GM19468 (cell line): ENCODE measurements at regions not wholly inside any gene's neighbourhood (a gene's known extent, or its start where the extent isn't known, plus 50 kb on each side); places are given as distances from the start of the nearest gene placed in this dataset.

Experiments
- ATAC-seq: cut with Tn5 transposase; IDR thresholded peaks from one replicate; pipeline ENCODE4 v1.9.1; 2021; ENCODE audit warnings: mild to moderate bottlenecking, moderate library complexity, moderate number of reproducible peaks; ENCODE audit not compliant: unreplicated experiment; ENCODE audit errors: extremely low read depth

DNA sequence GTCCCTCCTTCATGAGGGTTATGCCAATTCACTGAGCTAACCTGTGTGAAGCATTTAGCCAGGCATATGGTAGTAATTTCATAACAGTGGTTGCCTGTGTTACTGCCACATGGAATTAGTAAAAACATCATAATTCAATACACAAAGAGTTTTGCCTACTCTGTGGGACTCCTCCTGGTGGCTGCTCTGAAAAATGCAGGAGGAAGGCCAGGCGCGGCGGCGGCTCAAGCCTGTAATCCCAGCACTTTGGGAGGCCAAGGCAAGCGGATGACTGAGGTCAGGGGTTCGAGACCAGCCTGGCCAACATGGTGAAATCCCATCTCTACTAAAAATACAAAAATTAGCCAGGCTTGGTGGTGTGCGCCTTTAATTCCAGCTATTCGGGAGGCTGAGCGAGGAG is 547.3 kb downstream of the CDK5RAP2 start:
- ATAC-seq = no peak

DNA sequence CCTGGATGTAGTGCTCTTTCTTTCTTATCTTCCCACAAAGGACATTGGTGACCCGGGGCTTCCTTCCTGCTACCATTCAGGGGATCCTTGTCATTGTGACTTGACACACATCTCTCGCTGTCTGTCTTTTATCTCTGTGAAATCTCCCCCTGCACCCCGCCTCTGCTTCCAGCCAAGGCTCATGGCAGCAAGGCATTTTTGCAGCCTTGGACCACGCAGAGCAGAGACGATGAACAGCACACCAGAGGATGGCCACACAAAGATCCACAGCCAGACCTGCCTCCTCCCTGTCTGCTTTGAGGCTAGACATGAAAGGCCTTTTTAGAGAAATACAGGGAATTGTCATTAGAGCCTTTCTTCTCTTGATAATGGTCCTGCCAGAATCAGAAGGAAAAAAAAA is 549.1 kb downstream of the CDK5RAP2 start:
- ATAC-seq = no peak

DNA sequence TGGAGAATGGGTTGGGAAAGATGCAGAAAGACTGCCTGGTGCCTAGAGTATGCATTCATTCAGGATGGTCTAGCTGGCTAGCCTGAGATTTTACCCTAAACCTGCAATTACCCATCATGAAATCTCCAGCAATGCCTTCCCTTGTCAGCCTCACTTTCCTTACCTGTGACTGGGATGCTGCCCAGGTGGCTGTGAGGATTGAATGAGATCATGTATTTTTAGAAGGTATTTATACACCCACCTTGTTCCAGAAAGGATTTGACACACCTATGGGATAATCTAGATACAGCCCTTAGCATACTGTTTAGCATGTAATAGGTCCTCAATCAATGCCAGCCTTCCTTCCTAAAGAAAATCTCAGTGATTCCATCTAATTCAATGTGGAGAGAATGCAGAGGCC is 561.4 kb downstream of the CDK5RAP2 start:
- ATAC-seq = no peak

- no peak for ATAC-seq
Measured at GRCh38 chr9:120018037-120018436, 561.9 kb downstream of the CDK5RAP2 start.

GRCh38 chr9:120016231-120016630 is 563.7 kb downstream of the CDK5RAP2 start:
- ATAC-seq = no peak

- ATAC-seq = no peak
Measured at GRCh38 chr9:120014796-120015195, 565.2 kb downstream of the CDK5RAP2 start.

GRCh38 chr9:120009856-120010255 is 570.1 kb downstream of the CDK5RAP2 start:
- ATAC-seq = no peak

DNA sequence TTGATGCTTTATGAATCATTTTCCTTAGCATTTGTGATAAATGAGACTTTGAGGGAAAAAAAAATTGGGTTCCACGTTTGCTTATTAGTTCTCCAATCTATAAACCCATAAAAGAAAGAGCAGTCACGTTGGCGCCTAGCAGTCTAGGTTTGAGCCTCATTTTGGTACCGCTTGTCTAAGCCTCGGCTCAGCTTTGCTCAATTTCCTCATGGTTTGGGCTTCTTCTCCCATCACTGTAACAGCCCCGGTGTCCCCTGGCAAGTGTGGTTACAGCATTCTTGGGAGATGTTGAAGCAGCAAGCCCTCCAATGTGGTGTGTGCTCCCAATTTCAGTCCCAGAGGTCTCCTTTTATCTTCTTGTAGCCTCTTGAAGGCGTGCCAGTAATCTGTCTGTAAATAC is 578.4 kb downstream of the CDK5RAP2 start:
- ATAC-seq = no peak

- no peak for ATAC-seq
Measured at GRCh38 chr9:119998614-119999013, 581.4 kb downstream of the CDK5RAP2 start.

DNA sequence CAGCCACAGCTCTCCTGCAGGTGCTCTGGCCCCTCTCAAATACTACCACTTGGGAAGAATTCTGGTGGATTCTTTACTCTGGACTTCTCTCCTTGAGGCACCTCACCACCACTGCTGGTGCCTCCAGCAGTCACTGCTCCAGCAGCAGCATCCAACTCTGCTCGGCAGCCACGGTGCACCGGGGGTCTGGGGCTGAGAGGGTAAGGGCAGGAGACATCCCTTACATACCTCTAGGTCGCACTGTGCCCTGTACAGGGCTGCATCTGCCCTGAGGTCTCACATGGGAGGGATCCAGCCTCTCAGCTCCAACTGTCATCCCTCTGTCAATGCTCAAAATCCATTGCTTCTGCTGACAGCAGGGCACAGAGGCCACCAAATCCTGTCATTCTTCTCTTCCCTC is 588.2 kb downstream of the CDK5RAP2 start:
- ATAC-seq = no peak

DNA sequence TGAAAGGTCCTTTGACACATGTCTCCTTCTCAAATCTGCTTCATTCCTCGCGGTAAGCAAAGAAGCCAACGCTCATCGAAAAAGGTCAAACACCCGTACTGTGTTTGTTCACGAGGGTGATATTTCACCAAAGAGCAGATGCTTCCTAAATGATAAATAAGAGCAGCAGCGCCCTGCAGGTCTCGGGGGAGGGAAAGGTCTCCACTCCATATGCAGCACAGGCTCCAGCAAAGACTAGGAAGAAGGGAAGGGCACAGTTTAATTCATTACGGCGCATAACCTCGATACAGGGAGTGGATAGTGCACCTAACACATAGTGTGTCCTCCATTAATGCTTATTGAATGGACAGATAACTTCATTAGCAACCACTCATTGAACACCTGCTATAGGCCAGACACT is 593.3 kb downstream of the CDK5RAP2 start:
- no peak for ATAC-seq

- no peak for ATAC-seq
Measured at GRCh38 chr9:119986205-119986604, 593.8 kb downstream of the CDK5RAP2 start.

DNA sequence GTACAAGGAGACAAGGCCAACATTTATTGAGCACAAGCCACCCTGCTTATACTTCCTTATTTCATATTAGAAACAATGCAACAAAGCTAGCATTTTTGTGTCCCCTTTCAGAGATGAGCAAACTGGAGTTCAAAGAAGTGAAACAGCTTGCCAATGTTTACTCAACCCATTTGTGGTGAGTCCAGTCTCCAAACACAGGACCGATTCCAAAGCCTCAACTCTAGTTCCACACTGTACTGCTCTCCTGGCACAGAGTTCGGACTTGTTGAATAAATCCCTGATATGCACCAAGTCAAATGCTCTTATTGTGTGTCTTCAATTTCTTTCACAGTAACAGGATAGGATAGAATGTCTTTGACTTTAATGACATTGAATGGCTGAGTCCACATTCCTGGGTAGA is 604.8 kb upstream of the BRINP1 start:
- ATAC-seq = no peak

- peak; percentile 76 for ATAC-seq
Measured at GRCh38 chr9:119968836-119969707, 599.8 kb upstream of the BRINP1 start.

GRCh38 chr9:119967867-119968535 is 598.8 kb upstream of the BRINP1 start:
- no peak for ATAC-seq

DNA sequence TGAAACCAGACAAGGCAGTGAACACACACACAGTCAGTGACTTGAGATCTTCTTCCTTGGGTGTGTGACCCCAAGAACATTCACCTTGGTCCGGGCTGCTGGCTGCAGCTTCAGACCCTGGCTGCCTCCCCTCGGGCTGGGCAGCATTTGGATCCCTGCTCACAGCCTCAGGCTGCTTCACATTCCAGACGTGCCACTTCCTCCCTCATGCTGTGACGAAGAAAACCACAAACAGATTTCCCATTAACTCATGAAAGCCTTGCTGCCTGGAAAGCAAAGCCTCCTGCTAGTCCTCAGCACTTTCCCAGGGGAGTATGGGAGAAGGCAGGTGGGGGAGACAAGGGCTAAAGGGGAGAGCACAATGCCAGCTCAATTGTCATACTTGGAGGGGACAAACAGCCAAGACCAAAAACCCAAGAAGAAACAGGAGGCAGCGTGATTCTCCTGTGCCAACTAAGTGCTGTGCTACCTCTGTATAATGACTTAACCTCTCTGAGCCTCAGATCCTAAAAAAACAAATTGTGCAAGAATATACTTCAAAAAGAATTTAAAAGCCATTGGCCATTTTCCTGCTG is 594.6 kb upstream of the BRINP1 start:
- no peak for ATAC-seq

- ATAC-seq = no peak
Measured at GRCh38 chr9:119963258-119963797, 594.1 kb upstream of the BRINP1 start.

DNA sequence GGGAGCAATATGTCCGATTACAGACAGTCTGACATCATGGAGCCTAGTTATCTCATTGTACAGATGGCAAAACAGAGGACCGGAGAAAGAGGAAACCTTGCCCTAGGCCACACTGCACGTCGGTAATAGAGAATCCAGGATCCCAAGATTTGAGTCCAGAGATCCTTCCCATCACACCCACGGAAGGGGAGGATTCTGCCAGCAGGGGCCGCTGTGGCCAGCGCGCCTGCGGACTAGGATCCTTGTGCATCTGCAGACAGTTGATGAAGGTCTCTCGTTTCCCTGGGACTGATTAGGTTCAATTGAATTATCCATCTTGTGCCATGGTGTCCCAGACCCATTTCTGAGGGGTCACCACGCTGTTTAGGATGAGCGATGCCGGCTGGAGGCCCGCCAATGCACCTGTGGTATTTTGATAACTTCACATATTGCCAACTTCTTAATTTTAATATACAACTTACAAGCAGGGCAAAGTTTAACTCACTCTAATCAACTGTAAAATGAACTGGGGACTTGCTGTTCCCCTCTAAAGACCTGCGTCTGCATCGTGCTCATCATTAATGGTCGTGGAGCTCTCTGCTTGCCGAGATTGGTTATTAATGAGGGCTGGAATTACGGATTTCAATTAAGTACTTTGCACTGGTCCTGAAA is 592.7 kb upstream of the BRINP1 start:
- no peak for ATAC-seq

DNA sequence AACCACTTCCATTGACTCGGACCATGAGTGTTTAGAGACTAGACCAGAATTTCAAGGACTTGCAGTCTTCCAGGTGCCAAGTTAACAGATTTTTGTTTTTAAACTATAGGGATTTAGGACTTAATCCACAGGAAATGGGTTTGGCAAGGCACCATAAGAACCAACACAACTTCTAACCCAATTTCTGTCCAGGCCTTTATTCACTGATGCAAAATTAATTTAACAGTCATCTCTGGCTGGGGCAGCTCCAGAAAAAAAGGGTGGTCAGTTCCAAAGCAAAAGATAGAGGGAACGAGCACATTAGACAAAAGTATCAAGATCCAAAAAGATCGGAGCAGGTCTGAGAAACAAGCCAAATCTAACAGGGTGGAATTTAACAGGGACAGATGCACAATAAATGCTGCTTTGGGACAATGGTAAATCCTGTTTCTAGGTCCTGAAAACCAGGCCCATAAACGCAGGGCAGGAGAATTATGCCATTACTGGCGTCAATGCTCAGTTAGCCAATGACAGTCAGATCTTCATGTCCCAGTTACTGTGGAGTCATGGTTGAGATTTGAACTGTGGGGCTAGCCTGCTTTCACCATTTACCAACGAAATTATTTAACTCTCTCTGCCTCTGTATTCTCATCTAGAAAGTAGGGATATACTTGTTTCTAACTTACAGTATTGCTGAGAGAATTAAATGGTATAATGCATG is 590.8 kb upstream of the BRINP1 start:
- ATAC-seq = no peak

GRCh38 chr9:119956111-119956510 is 586.9 kb upstream of the BRINP1 start:
- ATAC-seq = no peak
